ENCODE measurements at regions not wholly inside any gene's neighbourhood (a gene's known extent, or its start where the extent isn't known, plus 50 kb on each side); places are given as distances from the start of the nearest gene placed in this dataset.
"Not testable (repeated sequence)": the region's sequence is repeated elsewhere in the genome, so short reads cannot be mapped to it uniquely, and the experiment has no call there.

- not testable (repeated sequence) for TF ChIP-seq CTCF (IDR thresholded peaks at IDR 0.05); JUN (IDR thresholded peaks at IDR 0.05); POLR2A (IDR thresholded peaks at IDR 0.05; ENCODE audit: low read length); RNF2 (IDR thresholded peaks at IDR 0.05; ENCODE audit: borderline replicate concordance, low read depth)
Measured at GRCh38 chrX:1053600-1053999, 158.8 kb downstream of the CRLF2 start.
